HG02938 (cell line): ENCODE measurements at regions not wholly inside any gene's neighbourhood (a gene's known extent, or its start where the extent isn't known, plus 50 kb on each side); places are given as distances from the start of the nearest gene placed in this dataset.

Experiments used
- ATAC-seq: cut with Tn5 transposase; IDR thresholded peaks from one replicate; pipeline ENCODE4 v1.9.1; 2021; ENCODE audit warnings: mild to moderate bottlenecking, moderate library complexity; ENCODE audit not compliant: unreplicated experiment

GRCh38 chr10:128631801-128632241 is 505.6 kb upstream of the MKI67 start:
- ATAC-seq: no peak

DNA sequence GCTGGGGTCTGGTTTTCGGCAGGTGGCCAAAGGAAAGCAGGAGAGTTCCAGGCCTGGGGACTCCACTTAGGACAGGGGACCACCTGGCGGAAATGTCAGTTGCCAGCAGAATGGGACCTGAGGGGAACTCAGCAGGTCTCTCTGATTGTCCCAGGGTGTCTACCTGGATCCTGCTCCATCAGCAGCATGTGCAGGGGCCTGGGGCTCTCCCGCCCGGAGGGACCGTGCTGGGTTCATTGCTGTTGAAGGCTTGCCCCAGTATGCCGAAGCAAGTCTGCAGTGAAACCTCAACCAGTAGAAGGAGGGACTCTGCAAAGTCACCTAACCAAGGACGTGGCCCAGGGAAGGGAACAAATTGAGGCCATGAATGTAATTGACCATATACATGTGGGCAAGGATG is 506.5 kb upstream of the MKI67 start:
- no peak for ATAC-seq

DNA sequence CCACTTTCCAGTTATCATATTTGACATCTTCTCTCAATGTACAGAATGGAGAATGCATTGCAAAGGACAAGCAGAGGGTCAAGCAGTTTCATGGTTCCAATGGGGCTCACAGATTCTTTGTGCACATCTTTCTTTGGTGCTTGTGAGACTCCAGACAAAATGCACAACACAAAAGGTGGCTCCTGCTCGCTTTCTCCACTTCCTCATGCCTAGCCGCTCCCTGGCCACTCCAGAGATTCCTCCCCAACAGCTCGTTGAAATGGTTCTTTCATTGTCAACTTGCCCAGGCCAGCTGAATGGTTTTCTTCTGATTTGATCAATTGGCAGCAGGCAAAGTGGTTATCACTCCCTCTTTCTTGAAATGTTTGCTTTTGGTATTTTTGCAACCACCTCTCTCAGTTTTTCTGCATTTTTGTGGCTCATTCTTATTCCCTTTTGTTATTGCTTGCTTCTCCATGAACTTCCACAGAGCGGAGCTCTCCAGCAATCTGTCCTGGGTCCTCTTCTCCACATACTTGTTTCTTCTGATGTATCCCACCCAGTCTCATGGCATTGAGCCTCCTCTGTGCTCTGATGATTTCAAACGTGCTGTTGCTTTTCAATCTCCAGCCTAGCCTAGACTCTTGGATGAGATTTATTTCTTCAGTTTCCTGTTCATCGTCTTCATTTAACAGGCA is 507.8 kb upstream of the MKI67 start:
- no peak for ATAC-seq

DNA sequence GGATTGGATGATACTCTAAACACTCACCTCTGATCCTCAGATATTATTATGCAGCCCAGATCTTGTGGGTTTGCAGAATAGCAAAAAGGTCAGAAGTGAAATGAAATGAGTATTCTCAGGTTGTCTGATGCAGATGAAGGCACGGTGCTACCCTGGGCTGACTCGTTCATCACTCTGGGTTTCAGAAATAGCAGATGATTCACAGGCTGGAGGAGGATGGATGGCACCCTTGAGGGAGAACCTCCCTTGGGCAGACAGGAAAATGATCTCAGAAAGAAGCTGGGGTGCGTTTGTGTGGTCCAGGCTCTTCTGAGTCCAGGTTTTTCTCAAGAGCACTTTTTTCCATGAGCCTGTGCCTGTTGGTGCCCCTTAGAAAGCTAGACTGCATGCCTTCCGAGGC is 515.8 kb upstream of the MKI67 start:
- ATAC-seq: no peak

DNA sequence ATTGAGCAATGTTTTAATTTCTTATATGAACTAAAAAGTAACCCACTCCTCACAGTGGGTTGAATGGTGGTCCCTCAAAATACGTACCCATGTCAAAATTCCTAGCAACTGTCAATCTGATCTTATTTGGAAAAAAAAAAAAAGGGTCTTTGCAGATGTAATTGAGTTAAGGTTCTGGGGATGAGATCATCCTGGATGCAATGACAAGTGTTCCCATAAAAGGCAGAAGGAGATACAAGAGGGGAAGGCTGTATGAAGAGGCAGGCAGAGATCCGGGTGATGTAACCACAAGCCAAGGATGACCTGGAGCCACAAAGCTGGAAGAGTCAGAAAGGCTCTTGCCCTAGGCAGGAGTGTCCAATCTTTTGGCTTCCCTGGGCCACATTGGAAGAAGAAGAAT is 516.3 kb upstream of the MKI67 start:
- ATAC-seq: no peak

GRCh38 chr10:128643658-128644057 is 517.4 kb upstream of the MKI67 start:
- no peak for ATAC-seq

- no peak for ATAC-seq
Observed at GRCh38 chr10:128645486-128645885, 519.3 kb upstream of the MKI67 start.

DNA sequence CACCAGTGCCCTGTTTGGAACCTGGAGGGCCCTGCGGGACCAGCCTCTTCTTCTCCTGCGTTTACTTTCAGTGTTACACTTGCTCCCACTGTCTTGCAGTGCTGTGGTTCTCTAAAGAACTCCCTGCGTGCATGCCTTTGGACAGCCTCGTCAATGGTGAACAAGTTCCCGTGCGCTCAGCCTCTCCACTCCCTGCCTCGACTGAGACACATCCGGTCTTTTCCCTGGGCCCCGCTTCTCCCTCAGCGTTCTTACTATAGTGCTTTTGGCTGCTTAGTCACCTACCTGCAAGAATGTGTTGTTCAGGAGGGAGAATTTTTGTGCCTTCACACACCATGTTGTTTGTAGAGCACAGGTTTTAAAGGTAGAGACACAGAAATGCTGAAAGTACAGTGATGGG is 520.7 kb upstream of the MKI67 start:
- ATAC-seq: no peak

DNA sequence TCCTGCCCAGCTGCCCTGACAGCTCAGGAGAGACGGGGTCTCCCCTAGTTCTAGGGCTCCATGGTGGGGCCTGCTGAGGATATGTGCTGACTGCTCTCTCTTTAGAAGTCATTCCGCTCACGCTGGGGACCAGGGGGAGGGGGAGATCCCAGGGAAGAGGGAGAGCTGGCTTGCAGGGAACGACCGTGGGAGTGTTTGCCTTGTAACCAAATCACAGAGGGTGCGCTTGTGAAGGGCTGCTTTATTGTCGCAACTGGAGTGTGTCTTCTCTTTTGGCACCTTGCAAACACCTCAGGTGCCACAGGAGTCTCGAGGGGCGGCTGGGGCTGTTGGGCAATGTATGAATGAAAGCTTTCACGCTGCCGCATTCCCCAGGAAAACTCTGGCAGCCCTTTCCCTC is 531.3 kb upstream of the MKI67 start:
- no peak for ATAC-seq

- ATAC-seq: no peak
Observed at GRCh38 chr10:128660726-128661125, 534.5 kb upstream of the MKI67 start.

DNA sequence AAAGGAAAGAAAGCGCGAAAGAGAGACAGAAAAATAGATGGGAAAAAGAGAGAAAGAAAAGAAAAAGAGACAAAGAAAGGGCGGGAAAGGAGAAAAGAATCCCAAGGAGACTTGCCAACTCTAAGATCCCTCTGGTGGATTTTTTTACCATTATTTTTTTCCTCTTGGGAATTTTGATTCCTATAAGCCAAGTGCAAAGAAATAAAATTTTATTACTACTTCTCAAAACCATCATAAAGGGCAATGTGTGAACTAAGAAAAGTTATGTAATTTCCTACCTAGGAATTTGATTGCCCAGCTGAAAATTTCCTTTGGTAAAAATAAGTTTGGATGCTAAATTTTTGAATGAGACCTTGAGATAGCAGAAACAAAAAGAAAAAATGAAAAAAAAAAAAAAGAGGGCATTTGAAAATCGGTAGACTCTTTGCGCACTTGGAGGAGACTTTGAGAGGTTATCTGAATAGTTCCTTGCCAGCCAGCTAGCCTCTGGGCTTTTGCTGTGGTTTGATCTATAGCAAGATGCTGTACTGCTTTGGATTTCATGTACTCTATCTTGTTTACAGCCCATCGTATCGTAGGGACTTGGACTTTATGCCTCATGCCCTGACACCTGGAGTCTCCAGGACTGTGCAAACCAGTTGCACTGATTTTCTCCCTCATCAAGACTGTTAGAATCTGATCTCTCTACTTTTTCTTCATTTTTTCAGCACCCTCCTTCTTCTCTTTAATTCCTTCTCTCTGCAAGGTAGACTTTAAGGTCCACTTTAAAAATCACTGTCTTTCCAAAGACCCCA is 535.4 kb upstream of the MKI67 start:
- no peak for ATAC-seq

GRCh38 chr10:128662520-128662919 is 536.3 kb upstream of the MKI67 start:
- no peak for ATAC-seq

DNA sequence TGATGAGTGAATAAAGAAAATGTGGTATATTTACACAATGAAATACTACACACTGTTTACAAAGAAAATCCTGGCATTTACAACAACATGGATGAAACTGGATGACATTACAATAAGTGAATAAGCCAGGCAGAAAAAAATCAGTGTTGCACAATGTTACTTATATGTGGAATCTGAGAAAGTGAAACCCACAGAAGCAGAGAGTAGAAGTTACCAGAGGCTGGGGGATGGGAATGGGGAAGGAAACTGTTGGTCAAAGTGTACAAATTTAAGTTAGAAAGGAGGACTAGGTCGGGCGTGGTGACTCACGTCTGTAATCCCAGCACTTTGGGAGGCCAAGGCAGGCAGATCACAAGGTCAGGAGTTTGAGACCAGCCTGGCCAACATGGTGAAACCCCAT is 538.5 kb upstream of the MKI67 start:
- no peak for ATAC-seq

DNA sequence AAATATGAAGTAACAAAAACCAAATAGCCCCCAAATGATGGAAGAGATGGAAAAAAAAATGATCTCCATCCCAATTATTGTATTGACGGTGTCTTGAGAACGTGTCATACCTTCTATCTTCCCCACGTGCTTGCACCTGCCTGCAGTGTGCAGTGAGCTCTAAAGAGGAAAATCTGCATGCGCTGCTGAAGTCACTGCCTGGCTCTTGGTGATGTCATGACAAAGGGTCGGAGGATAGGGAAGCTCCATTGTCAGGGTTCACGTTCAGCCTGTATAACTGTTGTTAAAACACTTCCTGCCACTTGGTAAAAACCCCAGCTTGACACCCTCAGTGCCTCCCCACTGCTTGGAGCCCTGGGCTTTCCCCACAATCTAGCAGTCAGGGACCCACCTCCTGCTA is 549.2 kb upstream of the MKI67 start:
- no peak for ATAC-seq

GRCh38 chr10:128680116-128680515 is 553.9 kb upstream of the MKI67 start:
- ATAC-seq: no peak

- ATAC-seq: no peak
Observed at GRCh38 chr10:128684215-128684614, 558.0 kb upstream of the MKI67 start.

GRCh38 chr10:128686630-128687278 is 560.5 kb upstream of the MKI67 start:
- ATAC-seq: no peak

GRCh38 chr10:128687408-128687807 is 561.2 kb upstream of the MKI67 start:
- ATAC-seq: no peak

DNA sequence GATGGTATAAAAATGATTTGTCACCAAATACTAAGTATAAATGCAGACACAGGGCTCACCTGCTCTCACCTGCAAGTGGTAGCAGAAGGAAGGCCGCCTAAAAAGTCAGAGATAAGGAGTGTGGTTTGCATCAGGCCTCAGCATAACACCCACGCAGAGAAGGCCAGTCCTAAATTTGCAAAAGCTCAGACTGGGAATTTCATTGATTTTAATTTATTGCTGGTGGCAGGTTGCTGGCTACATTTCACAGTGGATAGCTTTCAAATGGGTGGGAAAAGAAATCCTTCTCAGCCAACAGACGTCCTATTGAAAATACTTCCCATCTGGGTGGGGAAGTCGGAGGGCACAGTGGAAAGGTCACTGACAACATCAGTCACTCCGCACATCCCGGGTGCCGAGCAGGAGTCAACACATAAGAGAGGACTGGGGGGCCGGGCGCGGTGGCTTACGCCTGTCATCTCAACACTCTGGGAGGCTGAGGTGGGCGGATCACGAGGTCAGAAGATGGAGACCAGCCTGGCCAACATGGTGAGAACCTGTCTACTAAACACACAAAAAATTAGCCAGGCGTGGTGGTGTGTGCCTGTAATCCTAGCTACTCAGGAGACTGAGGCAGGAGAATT is 561.8 kb upstream of the MKI67 start:
- ATAC-seq: no peak

DNA sequence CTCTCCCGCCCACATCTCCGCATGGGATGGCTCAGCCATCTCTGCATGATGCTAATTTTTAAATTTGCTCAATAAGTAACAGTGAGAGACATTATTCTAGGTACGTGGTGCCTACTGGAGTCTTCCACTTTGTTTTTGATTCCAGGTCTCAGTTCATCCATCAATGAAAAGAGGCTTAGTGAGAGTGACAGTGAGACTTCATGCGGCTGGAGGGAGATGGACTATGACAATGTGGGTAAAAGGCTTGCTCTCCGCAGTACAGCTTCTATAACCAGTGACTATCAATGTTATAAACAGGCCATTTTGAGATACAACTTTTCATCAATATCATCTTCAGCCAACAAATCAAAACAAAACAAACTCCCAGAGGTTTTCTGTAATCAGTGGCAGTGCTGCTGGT is 563.4 kb upstream of the MKI67 start:
- no peak for ATAC-seq

- no peak for ATAC-seq
Observed at GRCh38 chr10:128693493-128694131, 567.4 kb upstream of the MKI67 start.
